Activated CD4-positive, alpha-beta T cell treated with anti-CD3 and anti-CD28 coated beads for 36 hours (primary cell): ENCODE measurements at regions not wholly inside any gene's neighbourhood (a gene's known extent, or its start where the extent isn't known, plus 50 kb on each side); places are given as distances from the start of the nearest gene placed in this dataset.

Experiments
- ATAC-seq: fragments of 200-7000 bp; cut with Tn5 transposase; one replicate; pipeline ENCODE4 v1.10.0; 2021; ENCODE audit warnings: mild to moderate bottlenecking, moderate library complexity
- CTCF ChIA-PET: fragments of 350-600 bp; sonication (Branson Sonifier 250); formaldehyde crosslinking; loops from one replicate; lab custom pipeline; 2021; ENCODE audit warnings: antibody characterized with exemption; lab: Charles Lee
- POLR2A ChIA-PET: fragments of 350-600 bp; sonication (Branson Sonifier 250); formaldehyde crosslinking; loops from one replicate; lab custom pipeline; 2021; ENCODE audit warnings: antibody characterized with exemption, inconsistent platforms; lab: Charles Lee
- DNase-seq: peaks from one replicate; pipeline ENCODE4 v3.0.0-alpha.2; 2020
- H3K27ac Mint-ChIP-seq: one replicate; pipeline ENCODE4 v1.8.0; 2021; ENCODE audit warnings: mixed read lengths
- H3K27me3 Mint-ChIP-seq: one replicate; pipeline ENCODE4 v1.8.0; 2021; ENCODE audit warnings: mixed read lengths
- H3K36me3 Mint-ChIP-seq: one replicate; pipeline ENCODE4 v1.8.0; 2021; ENCODE audit warnings: low read depth, mixed read lengths
- H3K4me1 Mint-ChIP-seq: one replicate; pipeline ENCODE4 v1.8.0; 2021; ENCODE audit warnings: mixed read lengths
- H3K4me3 Mint-ChIP-seq: one replicate; pipeline ENCODE4 v1.8.0; 2021; ENCODE audit warnings: mild to moderate bottlenecking, moderate library complexity, mixed read lengths
- H3K9me3 Mint-ChIP-seq: one replicate; pipeline ENCODE4 v1.8.0; 2021; ENCODE audit warnings: low read depth, mixed read lengths
- intact Hi-C, 2 experiments: fragments of 100-400 bp; cut with DNase I in 1 of 2; cut with micrococcal nuclease in 1 of 2; formaldehyde crosslinking; loops; one replicate each; pipeline versions ENCODE4 v1.14.2 to v1.15.1; 2022 to 2024; cut with DNase I, micrococcal nuclease

DNA sequence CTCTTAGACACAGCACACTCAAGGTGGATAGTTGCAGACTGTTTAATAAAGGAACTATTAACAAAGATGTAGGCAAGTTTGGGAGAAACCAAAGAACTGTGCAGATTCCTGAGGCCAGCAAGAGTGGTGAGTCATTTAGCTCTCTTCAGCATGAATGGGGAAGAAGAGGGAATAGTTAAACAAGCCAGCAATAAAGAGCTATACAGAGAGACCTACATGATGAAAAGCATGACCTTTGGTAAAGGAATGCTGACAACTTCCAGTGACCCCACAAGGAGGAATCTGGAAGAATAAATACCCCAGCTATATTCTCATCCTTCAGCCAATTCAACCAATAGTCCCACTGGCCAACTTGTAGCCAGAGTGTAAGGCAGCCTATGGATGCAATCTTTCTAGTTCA is 706.0 kb upstream of the GRAMD2B start:
- no peak for DNase-seq
- Mint-ChIP-seq H3K36me3 (no peaks in the 10 kb centered on the region), H3K27me3 (no peaks in the 10 kb centered on the region), H3K4me3 (no peak overlapping the region), H3K27ac (no peak overlapping the region), H3K4me1 (no peaks in the 10 kb centered on the region), H3K9me3 (peaks cover 6% of the 10 kb centered on the region)
- ChIA-PET POLR2A (no interaction called here), CTCF (no interaction called here)
- no peak for ATAC-seq
- intact Hi-C loops = no loop called here

- Mint-ChIP-seq H3K36me3 (no peaks in the 10 kb centered on the region), H3K4me3 (no peak overlapping the region), H3K9me3 (peaks cover 3% of the 10 kb centered on the region), H3K27me3 (no peaks in the 10 kb centered on the region), H3K4me1 (no peaks in the 10 kb centered on the region), H3K27ac (no peak overlapping the region)
- no peak for ATAC-seq
- ChIA-PET POLR2A (no interaction called here), CTCF (no interaction called here)
- no peak for DNase-seq
- intact Hi-C loops = no loop called here
Measured at GRCh38 chr5:125719681-125720347, 703.4 kb upstream of the GRAMD2B start.

DNA sequence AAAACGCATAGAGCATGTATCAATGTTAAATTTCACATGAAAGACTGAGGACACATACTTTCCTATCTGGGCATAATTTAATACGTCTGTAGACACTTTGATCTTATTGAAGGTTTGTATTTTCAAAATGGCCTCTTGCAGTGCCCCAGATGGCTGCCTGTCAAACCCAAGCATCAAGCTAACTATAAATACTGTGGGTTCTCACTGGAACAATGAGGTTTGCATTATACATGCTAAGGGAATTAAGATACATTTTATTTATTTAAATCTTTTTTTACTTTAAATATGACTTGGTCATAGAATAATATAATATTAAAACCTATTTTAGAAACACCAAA is 702.9 kb upstream of the GRAMD2B start:
- CTCF ChIA-PET = no interaction called here
- H3K27me3 Mint-ChIP-seq = no peaks in the 10 kb centered on the region
- no peaks in the 10 kb centered on the region for H3K4me1 Mint-ChIP-seq
- POLR2A ChIA-PET = no interaction called here
- H3K27ac Mint-ChIP-seq = no peak overlapping the region
- no peaks in the 10 kb centered on the region for H3K36me3 Mint-ChIP-seq
- intact Hi-C loops = no loop called here
- DNase-seq (no peak), ATAC-seq (no peak)
- H3K9me3 Mint-ChIP-seq = peaks cover 3% of the 10 kb centered on the region
- no peak overlapping the region for H3K4me3 Mint-ChIP-seq

DNA sequence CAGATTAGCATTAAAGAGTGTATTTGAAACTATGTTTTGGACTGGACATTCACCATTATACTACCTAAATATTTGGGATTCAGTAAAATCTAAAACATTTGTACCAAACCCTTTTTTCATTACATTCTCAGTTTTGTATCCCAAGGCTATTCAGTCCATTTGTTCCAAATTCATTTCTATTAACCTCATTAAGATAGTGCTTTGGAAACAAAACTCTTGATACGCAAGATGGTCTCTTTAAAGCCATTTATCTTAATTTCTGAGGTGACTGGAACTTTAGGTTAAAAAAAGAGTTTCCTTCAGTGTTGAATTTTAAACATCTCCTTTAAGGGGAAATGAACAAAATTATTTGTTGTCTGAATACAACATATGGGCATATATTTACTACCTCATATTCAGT is 702.5 kb upstream of the GRAMD2B start:
- no peaks in the 10 kb centered on the region for H3K27me3 Mint-ChIP-seq
- H3K36me3 Mint-ChIP-seq = no peaks in the 10 kb centered on the region
- ATAC-seq = no peak

GRCh38 chr5:125722550-125722949 is 700.7 kb upstream of the GRAMD2B start:
- Mint-ChIP-seq H3K4me3 (no peak overlapping the region), H3K36me3 (no peaks in the 10 kb centered on the region), H3K27ac (no peak overlapping the region), H3K4me1 (no peaks in the 10 kb centered on the region), H3K9me3 (peaks cover 3% of the 10 kb centered on the region), H3K27me3 (no peaks in the 10 kb centered on the region)
- ATAC-seq (no peak), DNase-seq (no peak)
- CTCF ChIA-PET = no interaction called here
- POLR2A ChIA-PET = no interaction called here
- intact Hi-C loops = no loop called here

More for the DNA sequence above, 702.5 kb upstream of the GRAMD2B start:
- DNase-seq = no peak
- intact Hi-C loops = no loop called here
- peaks cover 3% of the 10 kb centered on the region for H3K9me3 Mint-ChIP-seq
- ChIA-PET POLR2A (no interaction called here), CTCF (no interaction called here)
- H3K4me1 Mint-ChIP-seq = no peaks in the 10 kb centered on the region
- no peak overlapping the region for H3K4me3 Mint-ChIP-seq
- H3K27ac Mint-ChIP-seq = no peak overlapping the region

DNA sequence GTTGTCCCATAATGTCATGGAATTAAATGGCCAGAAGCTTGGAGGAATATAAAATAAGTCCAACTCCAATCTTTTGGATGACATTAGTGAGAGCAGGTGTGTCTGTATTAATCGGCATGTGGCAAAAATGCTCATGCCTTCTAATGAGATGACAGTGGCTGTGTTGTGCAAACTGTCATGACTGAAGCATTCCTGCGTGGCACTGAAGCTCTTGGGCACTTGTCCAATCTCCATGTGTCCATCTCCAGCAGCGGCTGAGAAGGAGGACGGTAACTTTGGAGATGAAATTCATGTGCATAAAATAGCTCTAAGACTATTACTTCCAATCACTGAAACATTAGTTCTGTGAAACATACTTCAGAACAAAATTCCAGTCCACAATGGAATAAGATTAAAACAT is 697.5 kb upstream of the GRAMD2B start:
- peaks cover 3% of the 10 kb centered on the region for H3K9me3 Mint-ChIP-seq
- no peak for DNase-seq
- POLR2A ChIA-PET = no interaction called here
- CTCF ChIA-PET = no interaction called here
- no peak overlapping the region for H3K27ac Mint-ChIP-seq
- intact Hi-C loops = no loop called here
- H3K4me3 Mint-ChIP-seq = no peak overlapping the region
- no peaks in the 10 kb centered on the region for H3K27me3 Mint-ChIP-seq
- no peaks in the 10 kb centered on the region for H3K4me1 Mint-ChIP-seq
- ATAC-seq = no peak
- no peaks in the 10 kb centered on the region for H3K36me3 Mint-ChIP-seq

DNA sequence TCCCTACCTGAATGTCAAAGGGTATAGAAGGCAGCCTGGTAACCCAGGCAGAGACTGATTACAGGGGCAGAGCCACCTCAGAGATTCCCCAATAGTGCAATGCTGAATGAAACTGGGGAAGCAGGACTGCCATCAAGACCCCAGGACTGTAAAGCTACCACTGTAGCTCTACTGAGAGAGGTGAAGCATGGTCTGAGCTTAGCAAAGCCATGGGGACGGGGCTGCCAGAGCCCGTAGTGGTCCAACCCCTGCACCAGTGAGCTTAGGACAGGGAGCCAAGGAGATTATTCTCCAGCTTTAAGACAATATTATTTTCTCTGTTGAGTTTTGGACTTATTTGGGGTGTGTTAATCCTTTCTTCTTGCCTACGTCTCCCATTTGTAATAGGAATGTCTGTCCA is 679.3 kb upstream of the GRAMD2B start:
- H3K4me3 Mint-ChIP-seq = no peak overlapping the region
- H3K4me1 Mint-ChIP-seq = no peaks in the 10 kb centered on the region
- POLR2A ChIA-PET = no interaction called here
- no peaks in the 10 kb centered on the region for H3K36me3 Mint-ChIP-seq
- no peaks in the 10 kb centered on the region for H3K27me3 Mint-ChIP-seq
- CTCF ChIA-PET = no interaction called here
- H3K27ac Mint-ChIP-seq = no peak overlapping the region
- DNase-seq (no peak), ATAC-seq (no peak)
- H3K9me3 Mint-ChIP-seq = peaks cover 9% of the 10 kb centered on the region
- intact Hi-C loops = no loop called here

GRCh38 chr5:125746917-125747316 is 676.3 kb upstream of the GRAMD2B start:
- H3K4me3 Mint-ChIP-seq = no peak overlapping the region
- intact Hi-C loops = no loop called here
- H3K4me1 Mint-ChIP-seq = no peaks in the 10 kb centered on the region
- H3K9me3 Mint-ChIP-seq = peaks cover 9% of the 10 kb centered on the region
- ChIA-PET POLR2A (no interaction called here), CTCF (no interaction called here)
- ATAC-seq (no peak), DNase-seq (no peak)
- H3K27ac Mint-ChIP-seq = no peak overlapping the region
- no peaks in the 10 kb centered on the region for H3K36me3 Mint-ChIP-seq
- H3K27me3 Mint-ChIP-seq = no peaks in the 10 kb centered on the region

DNA sequence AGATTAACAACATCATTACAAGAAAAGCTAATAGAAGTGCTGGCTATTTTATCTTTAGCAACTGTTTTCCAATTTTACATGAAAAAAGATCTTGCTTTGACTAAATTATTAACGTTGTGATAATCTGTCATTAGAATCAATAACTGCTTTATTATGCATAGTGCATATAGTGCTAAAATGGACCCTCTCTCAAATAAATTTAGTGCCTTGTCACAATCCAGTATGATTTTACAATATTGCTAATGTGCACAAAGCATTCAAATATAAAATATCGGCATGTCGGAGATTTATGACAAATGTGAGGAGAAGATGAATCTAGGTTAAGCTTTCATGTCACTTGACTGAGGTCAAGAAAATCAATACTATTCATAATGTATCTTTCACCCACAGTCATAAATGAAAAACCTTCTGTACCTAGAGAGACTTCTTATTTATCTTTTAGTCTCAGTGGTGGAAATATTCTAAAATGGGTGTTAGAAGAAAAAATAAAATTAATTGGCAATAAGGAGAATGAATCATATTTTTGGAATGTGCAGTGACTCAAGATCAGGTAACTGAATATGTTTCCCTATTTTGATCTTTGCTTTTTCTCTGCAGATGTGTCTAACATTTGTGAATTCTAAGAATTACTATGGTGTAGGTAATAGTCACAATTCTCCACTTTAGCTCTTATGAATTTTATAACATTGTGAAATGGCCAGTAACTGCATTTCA is 672.9 kb upstream of the GRAMD2B start:
- no peak overlapping the region for H3K27ac Mint-ChIP-seq
- H3K4me1 Mint-ChIP-seq = no peaks in the 10 kb centered on the region
- no peaks in the 10 kb centered on the region for H3K27me3 Mint-ChIP-seq
- H3K4me3 Mint-ChIP-seq = no peak overlapping the region
- H3K9me3 Mint-ChIP-seq = no peaks in the 10 kb centered on the region
- ATAC-seq (no peak), DNase-seq (no peak)
- intact Hi-C loops = no loop called here
- POLR2A ChIA-PET = no interaction called here
- H3K36me3 Mint-ChIP-seq = no peaks in the 10 kb centered on the region
- CTCF ChIA-PET = no interaction called here

DNA sequence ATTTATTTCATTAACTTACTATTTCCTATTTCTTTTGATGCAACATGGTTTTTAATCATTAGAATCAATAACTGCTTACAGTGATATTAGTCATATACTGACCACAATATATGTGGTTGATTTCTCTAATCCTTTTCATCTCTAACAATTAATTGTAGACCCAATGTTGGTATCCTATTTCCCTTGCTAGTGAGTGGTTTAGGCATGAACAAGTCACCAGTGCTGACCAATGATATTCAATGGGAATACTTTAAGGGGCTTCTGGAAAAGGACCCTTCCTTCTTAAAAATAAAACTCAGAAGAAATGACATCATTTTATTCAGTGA is 672.4 kb upstream of the GRAMD2B start:
- ATAC-seq = no peak
- Mint-ChIP-seq H3K36me3 (no peaks in the 10 kb centered on the region), H3K9me3 (no peaks in the 10 kb centered on the region), H3K27me3 (no peaks in the 10 kb centered on the region), H3K27ac (no peak overlapping the region), H3K4me3 (no peak overlapping the region), H3K4me1 (no peaks in the 10 kb centered on the region)
- DNase-seq = no peak
- ChIA-PET POLR2A (no interaction called here), CTCF (no interaction called here)
- intact Hi-C loops = no loop called here

- Mint-ChIP-seq H3K9me3 (no peaks in the 10 kb centered on the region), H3K27me3 (no peaks in the 10 kb centered on the region), H3K36me3 (no peaks in the 10 kb centered on the region), H3K27ac (no peak overlapping the region), H3K4me3 (no peak overlapping the region), H3K4me1 (no peaks in the 10 kb centered on the region)
- DNase-seq = no peak
- POLR2A ChIA-PET = no interaction called here
- ATAC-seq = no peak
- CTCF ChIA-PET = no interaction called here
- intact Hi-C loops = no loop called here
Measured at GRCh38 chr5:125756456-125756855, 666.8 kb upstream of the GRAMD2B start.

DNA sequence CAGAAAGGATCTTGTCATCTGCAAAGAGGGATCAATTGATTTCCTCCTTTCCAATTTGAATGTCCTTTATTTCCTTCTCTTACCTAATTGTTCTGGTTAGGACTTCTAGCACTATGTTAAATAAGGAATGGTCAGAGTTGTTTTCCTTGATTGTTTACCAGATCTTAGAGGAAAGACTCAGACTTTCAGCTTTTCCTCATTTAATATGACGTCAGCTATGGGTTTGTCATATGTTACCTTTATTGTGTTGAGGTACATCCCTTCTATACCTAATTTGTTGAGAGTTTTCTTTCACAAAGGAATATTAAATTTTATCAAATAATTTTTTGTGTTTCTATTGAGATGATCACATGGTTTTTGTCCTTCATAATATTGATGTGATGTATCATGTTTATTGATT is 656.5 kb upstream of the GRAMD2B start:
- Mint-ChIP-seq H3K27ac (no peak overlapping the region), H3K9me3 (peaks cover 8% of the 10 kb centered on the region), H3K4me1 (no peaks in the 10 kb centered on the region), H3K4me3 (no peak overlapping the region), H3K27me3 (no peaks in the 10 kb centered on the region), H3K36me3 (no peaks in the 10 kb centered on the region)
- intact Hi-C loops = no loop called here
- DNase-seq (no peak), ATAC-seq (no peak)
- ChIA-PET CTCF (no interaction called here), POLR2A (no interaction called here)
